ENCODE measurements at regions not wholly inside any gene's neighbourhood (a gene's known extent, or its start where the extent isn't known, plus 50 kb on each side); places are given as distances from the start of the nearest gene placed in this dataset.

- H3K9me3 ChIP-seq (ENCODE audit: control insufficient read depth, low read depth, low read length): no peaks in the 10 kb centered on the region
- H3K27me3 ChIP-seq (ENCODE audit: insufficient read depth, low read length): no peaks in the 10 kb centered on the region
- no CpG with 5 or more reads among the region's 2 CpGs for WGBS (ENCODE audit: extremely low coverage, insufficient read length, low lambda C conversion rate)
- no peaks in the 10 kb centered on the region for H3K9me3 Mint-ChIP-seq
- H2AFZ ChIP-seq (ENCODE audit: low read length): no peak overlapping the region
- no peaks in the 10 kb centered on the region for H3K4me1 ChIP-seq (ENCODE audit: insufficient read depth, low read length)
- H3K23me2 ChIP-seq (ENCODE audit: insufficient read length, low read depth, low read length, poor library complexity, severe bottlenecking): no peaks in the 10 kb centered on the region
- no peak for TF ChIP-seq CTCF (conservative IDR thresholded peaks at IDR 0.05)
- no peak overlapping the region for H3K4me2 ChIP-seq (ENCODE audit: insufficient read depth, insufficient read length, low read length)
- no peak overlapping the region for H2BK5ac ChIP-seq (ENCODE audit: insufficient read length, low read length)
- H3T11ph ChIP-seq (ENCODE audit: low read length): no peak overlapping the region
- no peak overlapping the region for H4K91ac ChIP-seq (ENCODE audit: insufficient read length, low read depth, low read length)
- H3K4ac ChIP-seq (ENCODE audit: low read depth, low read length): no peak overlapping the region
- no peak overlapping the region for H2BK20ac ChIP-seq (ENCODE audit: low read depth, low read length, poor library complexity, severe bottlenecking)
- no peak overlapping the region for H3K23ac ChIP-seq (ENCODE audit: insufficient read length, low read depth, low read length)
- no peaks in the 10 kb centered on the region for H4K20me1 ChIP-seq (ENCODE audit: control insufficient read depth, insufficient read depth, insufficient read length)
- H3K27ac Mint-ChIP-seq: no peak overlapping the region
- no peaks in the 10 kb centered on the region for H3K79me2 ChIP-seq (ENCODE audit: insufficient read depth, low read length)
- H3K79me1 ChIP-seq (ENCODE audit: insufficient read depth, low read depth, low read length, poor library complexity, severe bottlenecking): no peaks in the 10 kb centered on the region
- no peak overlapping the region for H2BK120ac ChIP-seq (ENCODE audit: low read depth, low read length, poor library complexity, severe bottlenecking)
- no peaks in the 10 kb centered on the region for H3K4me1 Mint-ChIP-seq
- no peak for DNase-seq
- H3K56ac ChIP-seq (ENCODE audit: insufficient read length, low read depth, low read length): no peak overlapping the region
- no peak overlapping the region for H2BK12ac ChIP-seq (ENCODE audit: insufficient read length, low read depth, low read length)
- H3K14ac ChIP-seq (ENCODE audit: insufficient read depth, low read length): no peak overlapping the region
- no peak overlapping the region for H3K9ac ChIP-seq (ENCODE audit: extremely low read depth, insufficient read length, low read length)
- H4K5ac ChIP-seq (ENCODE audit: insufficient read length, low read depth, low read length): no peak overlapping the region
- H2BK15ac ChIP-seq (ENCODE audit: low read depth, low read length): no peak overlapping the region
- H3K36me3 Mint-ChIP-seq (ENCODE audit: insufficient read depth in 1 of 3, low read depth in 3 of 3): no peaks in the 10 kb centered on the region
- H3K27me3 Mint-ChIP-seq (ENCODE audit: low read depth): no peaks in the 10 kb centered on the region
- no peak overlapping the region for H3K27ac ChIP-seq (ENCODE audit: insufficient read length, low read depth, low read length)
- no peak overlapping the region for H3K18ac ChIP-seq (ENCODE audit: insufficient read length, low read depth, low read length)
- H4K8ac ChIP-seq (replicated peaks; ENCODE audit: insufficient read length, low read depth, low read length): no peak overlapping the region
- H2AK5ac ChIP-seq (ENCODE audit: insufficient read length, low read length): no peak overlapping the region
- no peak overlapping the region for H3K4me3 Mint-ChIP-seq
Observed at GRCh38 chr4:32094987-32095386, 1374.8 kb downstream of the PCDH7 start.

All from H9 (cell line).